CD8-positive, alpha-beta memory T cell (primary cell): ENCODE measurements at regions not wholly inside any gene's neighbourhood (a gene's known extent, or its start where the extent isn't known, plus 50 kb on each side); places are given as distances from the start of the nearest gene placed in this dataset.

Experiments
- CTCF ChIA-PET: fragments of 350-600 bp; sonication (Branson Sonifier 250); formaldehyde crosslinking; loops from one replicate; lab custom pipeline; 2021; ENCODE audit warnings: antibody characterized with exemption; lab: Charles Lee
- POLR2A ChIA-PET: fragments of 350-600 bp; sonication (Branson Sonifier 250); formaldehyde crosslinking; loops from one replicate; lab custom pipeline; 2021; ENCODE audit warnings: antibody characterized with exemption; lab: Charles Lee
- DNase-seq, 5 donors: peaks; one replicate each; pipeline versions ENCODE4 v3.0.0 to v3.0.0-alpha.2; 2020 to 2022; ENCODE audit warnings: mixed read lengths in 1 of 5
- H3K27ac ChIP-seq: one replicate; pipeline ENCODE4 v1.7.0; 2013; ENCODE audit warnings: low read depth, mild to moderate bottlenecking, low read length, moderate library complexity
- H3K27me3 ChIP-seq: 2 replicates; pipeline ENCODE4 v1.7.0; 2013; ENCODE audit warnings: low read length, mild to moderate bottlenecking; ENCODE audit not compliant: insufficient read depth, poor library complexity, severe bottlenecking
- H3K36me3 ChIP-seq: 2 replicates; pipeline ENCODE4 v1.7.0; 2013; ENCODE audit warnings: mild to moderate bottlenecking, low read length, moderate library complexity; ENCODE audit not compliant: insufficient read depth
- H3K4me1 ChIP-seq: 2 replicates; pipeline ENCODE4 v1.7.0; 2013; ENCODE audit warnings: mild to moderate bottlenecking, low read length, moderate library complexity; ENCODE audit not compliant: insufficient read depth
- H3K4me3 ChIP-seq: 2 replicates; pipeline ENCODE4 v1.7.0; 2013; ENCODE audit warnings: mild to moderate bottlenecking, low read length
- H3K9me3 ChIP-seq: 2 replicates; pipeline ENCODE4 v1.7.0; 2013; ENCODE audit warnings: mild to moderate bottlenecking, low read length
- H3K27ac Mint-ChIP-seq, 8 donors: one replicate each; pipeline ENCODE4 v1.8.0; 2020 to 2021; ENCODE audit warnings: mixed read lengths in 8 of 8, mild to moderate bottlenecking in 6 of 8, inconsistent platforms in 3 of 8, moderate library complexity in 3 of 8
- H3K27me3 Mint-ChIP-seq, 2 donors: one replicate each; pipeline ENCODE4 v1.8.0; 2020 to 2021; ENCODE audit warnings: mixed read lengths in 2 of 2, mild to moderate bottlenecking in 1 of 2, moderate library complexity in 1 of 2
- H3K36me3 Mint-ChIP-seq, 3 donors: one replicate each; pipeline ENCODE4 v1.8.0; 2020 to 2021; ENCODE audit warnings: mixed read lengths in 3 of 3, inconsistent platforms in 1 of 3, mild to moderate bottlenecking in 1 of 3
- H3K4me1 Mint-ChIP-seq, 3 donors: one replicate each; pipeline ENCODE4 v1.8.0; 2020 to 2021; ENCODE audit warnings: mixed read lengths in 3 of 3, inconsistent platforms in 1 of 3, mild to moderate bottlenecking in 1 of 3
- H3K4me3 Mint-ChIP-seq, 7 donors: one replicate each; pipeline ENCODE4 v1.8.0; 2020 to 2021; ENCODE audit warnings: mixed read lengths in 7 of 7, mild to moderate bottlenecking in 6 of 7, moderate library complexity in 4 of 7, inconsistent platforms in 2 of 7
- H3K9me3 Mint-ChIP-seq, 5 donors: one replicate each; pipeline ENCODE4 v1.8.0; 2020 to 2022; ENCODE audit warnings: mixed read lengths in 5 of 5, mild to moderate bottlenecking in 3 of 5, moderate library complexity in 2 of 5, inconsistent platforms in 1 of 5

DNA sequence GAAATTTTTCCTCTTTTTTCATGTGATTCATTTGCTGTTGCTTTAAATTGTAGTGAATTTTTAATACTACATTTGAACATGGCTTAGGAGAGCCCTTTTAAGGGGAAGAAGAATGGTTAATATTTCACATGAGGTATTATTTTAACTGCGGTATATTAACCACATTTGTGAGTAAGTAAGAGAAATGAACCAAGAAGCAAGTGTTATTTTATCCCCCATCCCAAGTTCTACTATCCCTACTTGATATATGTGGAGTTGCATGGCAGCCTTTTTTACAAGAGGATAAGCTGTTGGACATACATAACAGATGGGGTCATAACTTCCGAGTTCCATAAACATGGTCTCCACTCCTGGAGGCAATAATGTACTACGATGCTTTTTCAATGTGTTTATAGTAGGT is 623.3 kb downstream of the LRFN5 start:
- POLR2A ChIA-PET: no interaction called here
- H3K27ac Mint-ChIP-seq: no peak overlapping the region
- CTCF ChIA-PET: no interaction called here
- H3K4me1 Mint-ChIP-seq: no peaks in the 10 kb centered on the region
- no peak overlapping the region for H3K4me3 Mint-ChIP-seq
- no peak for DNase-seq
- Histone ChIP-seq H3K27ac (no peak overlapping the region), H3K27me3 (no peaks in the 10 kb centered on the region), H3K36me3 (no peaks in the 10 kb centered on the region), H3K4me1 (no peaks in the 10 kb centered on the region), H3K4me3 (no peak overlapping the region), H3K9me3 (no peaks in the 10 kb centered on the region)
- no peaks in the 10 kb centered on the region for H3K27me3 Mint-ChIP-seq
- H3K9me3 Mint-ChIP-seq: peaks cover 4 to 7% (median 5%) of the 10 kb centered on the region in 5 donors
- H3K36me3 Mint-ChIP-seq: no peaks in the 10 kb centered on the region

DNA sequence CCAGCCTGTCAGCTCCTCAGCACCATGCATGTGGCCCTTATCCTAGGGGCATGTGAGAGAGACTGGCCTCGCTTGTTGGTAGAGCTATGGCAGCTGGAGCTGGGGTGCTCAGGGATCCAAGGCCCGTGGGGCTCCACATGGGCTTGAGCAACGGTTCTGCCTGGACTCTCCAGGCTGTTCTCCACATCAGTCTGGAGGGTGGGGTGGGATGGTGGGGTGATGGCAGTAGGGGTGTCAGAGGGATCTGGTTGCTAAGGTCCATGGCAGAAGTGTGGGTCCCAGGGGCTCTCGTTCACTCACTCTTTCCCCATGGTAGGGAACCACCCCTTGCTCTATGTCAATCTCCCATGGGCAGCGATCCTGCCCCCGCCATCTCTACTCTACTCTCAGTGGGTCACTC is 622.6 kb downstream of the LRFN5 start:
- DNase-seq: no peak
- POLR2A ChIA-PET: no interaction called here
- Mint-ChIP-seq H3K4me1 (no peaks in the 10 kb centered on the region), H3K4me3 (no peak overlapping the region), H3K36me3 (no peaks in the 10 kb centered on the region), H3K9me3 (peaks cover 4 to 7% (median 6%) of the 10 kb centered on the region in 5 donors), H3K27me3 (no peaks in the 10 kb centered on the region), H3K27ac (no peak overlapping the region)
- no peaks in the 10 kb centered on the region for H3K4me1 ChIP-seq
- H3K36me3 ChIP-seq: no peaks in the 10 kb centered on the region
- H3K4me3 ChIP-seq: no peak overlapping the region
- H3K27ac ChIP-seq: no peak overlapping the region
- no peaks in the 10 kb centered on the region for H3K9me3 ChIP-seq
- no peaks in the 10 kb centered on the region for H3K27me3 ChIP-seq
- CTCF ChIA-PET: no interaction called here

DNA sequence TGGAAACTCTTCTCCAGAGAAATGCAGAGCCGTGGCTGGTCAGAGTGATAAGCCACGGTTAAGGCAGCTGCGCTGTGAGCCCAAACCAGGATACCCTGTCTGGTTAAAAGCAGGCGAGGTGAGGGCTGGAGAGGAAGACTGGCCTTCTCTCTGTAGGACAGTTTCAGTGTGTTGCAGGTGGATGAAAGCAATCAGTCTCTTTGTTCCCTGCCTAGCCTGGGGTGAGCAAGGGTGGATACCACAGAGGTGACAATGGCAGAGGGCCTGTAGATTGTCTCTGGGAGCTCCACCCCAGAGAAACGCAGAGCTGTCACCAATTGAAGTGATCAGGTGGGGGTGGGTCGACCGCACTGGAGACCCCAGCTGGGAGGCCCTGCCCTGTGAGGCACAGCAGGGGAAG is 621.9 kb downstream of the LRFN5 start:
- no peaks in the 10 kb centered on the region for H3K9me3 ChIP-seq
- no peak for DNase-seq
- H3K36me3 Mint-ChIP-seq: no peaks in the 10 kb centered on the region
- peaks cover 4 to 9% (median 6%) of the 10 kb centered on the region in 5 donors for H3K9me3 Mint-ChIP-seq
- H3K4me3 ChIP-seq: no peak overlapping the region
- POLR2A ChIA-PET: no interaction called here
- no peak overlapping the region for H3K27ac ChIP-seq
- no peaks in the 10 kb centered on the region for H3K36me3 ChIP-seq
- no peaks in the 10 kb centered on the region for H3K4me1 Mint-ChIP-seq
- H3K27ac Mint-ChIP-seq: no peak overlapping the region
- H3K4me1 ChIP-seq: no peaks in the 10 kb centered on the region
- CTCF ChIA-PET: no interaction called here
- H3K4me3 Mint-ChIP-seq: no peak overlapping the region
- H3K27me3 ChIP-seq: no peaks in the 10 kb centered on the region
- H3K27me3 Mint-ChIP-seq: no peaks in the 10 kb centered on the region

DNA sequence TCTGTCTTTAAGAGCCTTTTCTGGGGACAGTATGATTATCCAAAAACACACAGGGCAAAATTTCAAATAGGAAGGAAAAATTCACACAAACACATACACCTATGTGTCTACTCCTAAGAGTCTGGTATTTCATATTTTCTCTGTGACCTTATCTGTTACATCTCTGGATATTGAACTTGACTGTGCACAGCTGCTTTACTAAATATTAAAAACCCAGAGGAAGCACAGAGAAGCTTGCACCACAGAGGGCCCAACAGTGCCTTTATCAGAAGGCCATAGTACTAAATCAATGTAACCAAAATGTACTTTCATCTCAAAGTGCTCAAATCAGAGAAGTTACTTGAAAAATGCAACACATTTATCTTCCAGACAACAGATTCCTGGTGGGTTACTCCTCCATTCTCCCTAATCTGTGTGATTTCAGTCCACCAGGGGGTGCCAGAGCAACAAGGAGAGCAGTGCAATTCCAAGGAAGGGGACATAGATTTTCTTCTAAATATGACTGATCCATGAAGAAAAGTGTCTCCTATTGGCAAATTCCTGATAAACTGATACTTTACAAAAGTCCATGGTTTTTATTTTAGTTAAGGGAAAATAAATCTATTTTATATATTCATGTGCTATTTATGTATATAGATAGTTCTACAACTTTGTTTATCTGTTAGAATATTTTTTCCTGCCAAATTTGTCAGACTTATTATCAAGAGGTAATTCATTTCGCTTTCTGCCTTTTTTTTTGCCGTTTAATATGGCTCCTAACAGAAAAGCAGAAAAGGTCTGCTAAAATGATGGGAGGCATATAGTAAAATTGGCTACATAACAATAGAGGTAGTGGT is 617.6 kb downstream of the LRFN5 start:
- ChIA-PET CTCF (no interaction called here), POLR2A (no interaction called here)
- no peak overlapping the region for H3K4me3 ChIP-seq
- Mint-ChIP-seq H3K27me3 (no peaks in the 10 kb centered on the region), H3K27ac (no peak overlapping the region), H3K4me3 (no peak overlapping the region), H3K36me3 (no peaks in the 10 kb centered on the region), H3K9me3 (peaks cover 0 to 15% (median 4%) of the 10 kb centered on the region in 5 donors), H3K4me1 (no peaks in the 10 kb centered on the region)
- no peak overlapping the region for H3K27ac ChIP-seq
- no peak for DNase-seq
- H3K4me1 ChIP-seq: no peaks in the 10 kb centered on the region
- H3K27me3 ChIP-seq: no peaks in the 10 kb centered on the region
- H3K36me3 ChIP-seq: no peaks in the 10 kb centered on the region
- H3K9me3 ChIP-seq: no peaks in the 10 kb centered on the region

DNA sequence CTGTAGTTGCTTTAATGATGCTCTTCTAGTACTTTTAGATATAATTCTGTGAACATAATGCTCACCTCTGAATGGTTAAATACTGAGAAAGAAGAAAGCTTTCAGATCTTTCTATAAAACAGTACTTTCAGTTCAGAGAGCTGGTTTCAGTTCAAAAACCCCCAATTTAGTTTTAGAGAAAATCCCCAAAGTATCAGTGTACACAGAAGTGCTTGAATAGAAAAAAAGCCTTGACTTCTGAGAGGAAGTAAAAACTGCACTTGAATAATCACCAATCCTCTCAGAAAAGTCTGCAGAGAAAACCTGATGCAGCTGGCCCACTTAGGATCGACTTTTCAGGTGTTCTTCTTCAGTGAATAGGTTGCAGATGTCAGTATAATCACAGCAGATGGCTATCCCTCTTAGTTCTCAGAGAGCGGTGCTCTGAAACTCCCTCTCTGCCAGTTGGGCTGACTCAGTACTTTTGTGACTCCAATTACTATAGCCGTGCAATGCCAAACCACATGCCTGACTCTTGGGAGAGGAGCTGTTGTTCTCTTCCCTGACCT is 616.3 kb downstream of the LRFN5 start:
- Mint-ChIP-seq H3K27ac (no peak overlapping the region), H3K9me3 (peaks cover 0 to 15% (median 4%) of the 10 kb centered on the region in 5 donors), H3K4me1 (no peaks in the 10 kb centered on the region), H3K36me3 (no peaks in the 10 kb centered on the region), H3K4me3 (no peak overlapping the region), H3K27me3 (no peaks in the 10 kb centered on the region)
- POLR2A ChIA-PET: no interaction called here
- Histone ChIP-seq H3K27me3 (no peaks in the 10 kb centered on the region), H3K36me3 (no peaks in the 10 kb centered on the region), H3K4me3 (no peak overlapping the region), H3K27ac (no peak overlapping the region), H3K4me1 (no peaks in the 10 kb centered on the region), H3K9me3 (no peaks in the 10 kb centered on the region)
- DNase-seq: no peak
- CTCF ChIA-PET: no interaction called here

DNA sequence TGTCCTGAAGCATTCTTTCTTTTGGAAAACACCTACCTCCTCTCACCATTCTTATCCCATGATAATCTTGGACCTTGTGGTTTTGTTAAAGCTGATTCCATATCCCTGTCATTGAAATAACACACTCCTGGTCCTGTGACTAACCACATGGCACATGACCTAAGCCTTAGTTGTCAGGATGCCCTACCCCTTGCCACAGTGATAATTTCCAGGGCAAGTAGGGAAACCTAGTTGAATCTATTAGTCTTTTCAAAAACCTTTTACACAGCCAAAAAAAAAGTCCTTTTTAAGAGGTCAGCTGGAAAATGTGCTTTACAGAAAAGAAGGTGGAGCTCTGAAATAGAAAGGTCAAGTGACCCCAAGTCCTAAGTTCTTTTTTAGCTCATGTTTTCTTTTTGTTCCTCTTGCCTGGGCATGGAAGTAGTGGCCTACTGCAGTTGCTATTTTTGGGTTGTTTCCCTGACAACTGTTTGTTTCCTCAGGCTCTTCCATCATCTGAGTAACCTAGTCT is 608.4 kb downstream of the LRFN5 start:
- CTCF ChIA-PET: no interaction called here
- H3K27ac ChIP-seq: no peak overlapping the region
- H3K9me3 Mint-ChIP-seq: peaks cover 0 to 2% (median 0%) of the 10 kb centered on the region in 5 donors
- DNase-seq: no peak
- H3K4me3 ChIP-seq: no peak overlapping the region
- H3K27me3 ChIP-seq: no peaks in the 10 kb centered on the region
- POLR2A ChIA-PET: no interaction called here
- H3K27me3 Mint-ChIP-seq: no peaks in the 10 kb centered on the region
- no peak overlapping the region for H3K27ac Mint-ChIP-seq
- H3K4me1 ChIP-seq: no peaks in the 10 kb centered on the region
- H3K4me1 Mint-ChIP-seq: no peaks in the 10 kb centered on the region
- no peaks in the 10 kb centered on the region for H3K9me3 ChIP-seq
- H3K4me3 Mint-ChIP-seq: no peak overlapping the region
- no peaks in the 10 kb centered on the region for H3K36me3 Mint-ChIP-seq
- H3K36me3 ChIP-seq: no peaks in the 10 kb centered on the region

DNA sequence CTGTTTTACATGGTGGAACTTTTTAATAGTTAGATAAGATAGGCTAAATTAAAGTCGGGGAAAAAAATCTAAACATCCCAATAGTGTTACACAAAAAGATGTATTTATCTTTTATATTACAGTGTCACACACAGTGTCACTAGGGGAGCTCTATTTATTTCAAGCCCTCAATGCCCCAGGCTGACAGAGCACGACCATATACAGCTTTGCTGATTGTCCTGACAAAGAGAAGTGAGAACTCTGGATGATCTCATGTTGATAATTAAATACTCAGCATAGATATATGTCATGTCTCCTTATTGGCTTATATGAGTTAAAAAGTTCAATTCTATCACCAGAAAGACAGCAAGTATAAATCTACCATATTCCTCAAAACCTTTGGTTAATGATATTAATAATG is 594.3 kb downstream of the LRFN5 start:
- Histone ChIP-seq H3K36me3 (no peaks in the 10 kb centered on the region), H3K27me3 (no peaks in the 10 kb centered on the region), H3K4me3 (no peak overlapping the region), H3K27ac (no peak overlapping the region), H3K9me3 (no peaks in the 10 kb centered on the region), H3K4me1 (no peaks in the 10 kb centered on the region)
- H3K4me3 Mint-ChIP-seq: no peak overlapping the region
- POLR2A ChIA-PET: no interaction called here
- peaks cover 4 to 19% (median 14%) of the 10 kb centered on the region in 5 donors for H3K9me3 Mint-ChIP-seq
- H3K27me3 Mint-ChIP-seq: no peaks in the 10 kb centered on the region
- H3K36me3 Mint-ChIP-seq: no peaks in the 10 kb centered on the region
- no peak overlapping the region for H3K27ac Mint-ChIP-seq
- CTCF ChIA-PET: no interaction called here
- no peaks in the 10 kb centered on the region for H3K4me1 Mint-ChIP-seq
- DNase-seq: no peak

DNA sequence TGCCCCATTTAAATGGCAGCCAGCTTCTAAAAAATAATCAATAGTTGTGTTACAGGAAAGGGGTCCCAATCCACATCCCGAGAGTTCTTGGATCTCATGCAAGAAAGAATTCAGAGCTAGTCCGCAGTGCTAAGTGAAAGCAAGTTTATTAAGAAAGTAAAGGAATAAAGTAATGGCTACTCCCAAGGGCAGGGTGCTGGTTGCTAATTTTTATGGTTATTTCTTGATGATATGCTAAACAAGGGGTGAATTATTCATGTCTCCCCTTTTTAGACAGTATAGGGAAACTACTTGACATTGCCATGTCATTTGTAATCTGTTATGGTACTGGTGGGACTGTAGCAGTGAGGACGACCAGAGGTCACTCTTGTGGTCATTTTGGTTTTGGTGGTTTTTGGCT is 591.3 kb downstream of the LRFN5 start:
- Mint-ChIP-seq H3K36me3 (no peaks in the 10 kb centered on the region), H3K27me3 (no peaks in the 10 kb centered on the region), H3K4me3 (no peak overlapping the region), H3K27ac (no peak overlapping the region), H3K4me1 (no peaks in the 10 kb centered on the region), H3K9me3 (peaks cover 0 to 16% (median 8%) of the 10 kb centered on the region in 5 donors)
- no peaks in the 10 kb centered on the region for H3K4me1 ChIP-seq
- H3K27ac ChIP-seq: no peak overlapping the region
- ChIA-PET POLR2A (no interaction called here), CTCF (no interaction called here)
- H3K9me3 ChIP-seq: no peaks in the 10 kb centered on the region
- no peaks in the 10 kb centered on the region for H3K27me3 ChIP-seq
- H3K36me3 ChIP-seq: no peaks in the 10 kb centered on the region
- no peak overlapping the region for H3K4me3 ChIP-seq
- DNase-seq: no peak
